NAMALWA (cell line): ENCODE measurements at regions not wholly inside any gene's neighbourhood (a gene's known extent, or its start where the extent isn't known, plus 50 kb on each side); places are given as distances from the start of the nearest gene placed in this dataset.
"Not testable (repeated sequence)": the region's sequence is repeated elsewhere in the genome, so short reads cannot be mapped to it uniquely, and the experiment has no call there.

Experiments
- DNase-seq: peaks from one replicate; pipeline ENCODE4 v3.0.0-alpha.2; 2015; ENCODE audit warnings: low spot score

DNA sequence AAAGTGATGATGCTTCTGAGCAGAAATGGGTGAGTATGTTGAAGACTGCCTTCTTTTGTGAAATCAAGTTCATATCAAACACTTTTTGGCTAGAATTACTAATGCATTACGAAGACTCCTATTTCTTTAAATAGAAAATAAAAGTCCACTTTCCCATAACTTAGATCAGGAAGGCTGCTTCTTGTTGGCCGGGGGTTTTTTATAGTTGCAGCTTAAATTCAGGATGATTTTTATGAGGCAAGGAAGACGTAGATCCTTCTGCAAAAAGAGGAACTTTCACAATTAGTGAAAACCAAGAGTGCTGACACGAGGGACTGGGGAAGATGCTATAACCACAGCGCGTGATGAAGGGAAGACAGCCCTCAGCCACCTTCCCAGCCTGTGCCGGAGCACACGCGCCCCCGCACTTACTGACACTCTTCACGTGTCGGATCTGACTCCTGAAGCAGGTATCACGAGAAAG, 206.1 kb upstream of the PRDM1 start:
- DNase-seq = no peak

- DNase-seq = no peak
Measured at GRCh38 chr6:105879146-105879545, 207.0 kb upstream of the PRDM1 start.

GRCh38 chr6:105875974-105876640, 210.0 kb upstream of the PRDM1 start:
- peak; percentile 33 for DNase-seq

GRCh38 chr6:105874835-105875626, 211.1 kb upstream of the PRDM1 start:
- DNase-seq = no peak

DNA sequence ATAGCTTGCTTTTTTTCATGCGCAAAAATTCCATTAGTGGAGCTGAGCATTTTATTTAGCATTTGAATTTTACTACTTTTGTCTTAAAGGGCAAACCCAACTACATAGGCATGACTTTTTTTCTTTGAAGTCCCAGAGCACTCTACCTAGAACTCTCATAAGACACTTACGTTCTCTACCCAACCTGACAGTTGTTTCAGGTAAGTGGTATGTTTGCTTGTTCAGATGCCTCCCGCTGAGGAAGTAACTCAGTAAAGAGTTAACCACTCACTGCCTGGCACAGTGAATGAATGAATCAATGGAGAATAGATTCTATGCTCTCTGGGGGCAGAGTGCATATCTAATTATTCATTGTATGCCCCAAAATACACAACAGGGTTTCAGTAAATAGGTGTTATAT, 212.3 kb upstream of the PRDM1 start:
- DNase-seq = no peak

- DNase-seq = no peak
Measured at GRCh38 chr6:105873211-105873704, 212.9 kb upstream of the PRDM1 start.

- no peak for DNase-seq
Measured at GRCh38 chr6:105872249-105872648, 213.9 kb upstream of the PRDM1 start.

DNA sequence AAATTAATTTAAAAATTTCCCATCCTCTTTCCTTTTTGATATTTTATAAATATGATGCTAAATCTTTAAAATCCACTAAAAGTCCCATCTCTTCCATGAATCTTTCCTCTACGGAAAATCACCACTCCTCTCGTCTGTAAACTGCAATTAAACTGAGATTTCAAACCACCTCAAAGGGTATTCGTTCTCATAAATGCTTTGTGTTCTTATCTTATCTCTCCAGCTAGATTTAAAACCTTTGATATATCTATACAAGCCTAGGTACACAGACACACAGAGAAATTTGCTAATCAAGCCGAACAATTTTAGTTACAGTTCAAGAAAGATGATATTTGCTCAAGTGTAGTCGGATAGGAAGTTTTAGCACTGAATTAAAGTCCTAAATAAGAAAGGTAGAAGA, 214.6 kb upstream of the PRDM1 start:
- no peak for DNase-seq

DNA sequence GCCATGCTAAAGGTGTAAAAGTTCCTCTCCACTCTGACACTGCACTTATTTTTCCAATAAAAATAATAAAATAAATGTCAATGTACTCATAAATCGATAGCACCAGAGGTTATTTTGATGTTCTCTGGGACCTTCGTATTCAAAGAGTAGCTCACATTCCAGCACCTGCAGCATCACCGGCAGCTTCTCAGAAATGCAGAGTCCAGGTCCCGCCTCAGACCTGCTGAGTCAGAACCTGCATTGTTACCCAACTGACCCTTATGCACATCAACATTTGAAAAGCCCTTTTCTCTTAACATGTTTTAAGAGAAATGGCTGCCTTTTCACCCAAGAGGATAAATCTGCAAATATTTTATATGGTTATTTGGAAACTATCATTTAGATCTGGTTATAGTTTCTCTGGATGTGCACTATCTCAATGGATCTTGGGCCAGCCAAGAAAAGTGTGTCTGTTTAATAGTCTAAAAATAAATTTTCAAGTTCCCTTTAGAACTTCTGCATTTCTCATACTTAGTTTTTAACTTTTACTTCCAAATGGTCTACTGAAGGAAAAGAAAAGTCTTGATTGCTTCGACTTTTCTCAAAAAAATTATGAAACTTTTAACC, 216.2 kb upstream of the PRDM1 start:
- no peak for DNase-seq

DNA sequence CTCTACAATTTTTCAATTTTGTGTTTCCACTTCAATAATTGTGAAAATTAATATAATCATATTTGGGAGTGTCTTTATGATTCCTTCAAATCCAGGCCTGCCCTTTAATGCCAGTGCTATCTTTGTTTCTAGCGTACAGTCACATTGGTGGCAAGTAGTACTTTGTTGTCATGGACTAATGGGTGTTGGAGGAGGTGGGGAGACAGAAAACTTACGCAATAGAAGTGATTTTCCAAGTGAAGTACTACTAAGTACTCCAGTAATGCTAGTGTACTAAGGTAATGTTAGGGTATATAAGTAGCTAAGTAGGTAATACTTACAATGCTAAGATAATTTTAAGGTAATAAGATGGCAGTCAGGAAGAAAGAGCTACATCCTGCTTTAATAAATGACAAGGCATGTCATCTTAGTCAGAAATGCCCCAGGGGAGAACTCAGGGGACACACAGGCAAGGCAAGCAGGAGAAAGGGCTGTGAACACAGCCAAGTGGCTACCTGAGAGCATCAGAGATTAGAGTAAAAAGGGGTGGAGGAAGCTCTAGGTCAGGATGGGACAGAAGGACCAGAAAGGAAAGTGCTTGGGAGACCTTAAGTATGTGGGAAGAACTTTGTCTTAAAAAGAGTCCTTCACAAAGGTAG, 217.2 kb upstream of the PRDM1 start:
- no peak for DNase-seq

- DNase-seq = no peak
Measured at GRCh38 chr6:105867821-105868220, 218.3 kb upstream of the PRDM1 start.

DNA sequence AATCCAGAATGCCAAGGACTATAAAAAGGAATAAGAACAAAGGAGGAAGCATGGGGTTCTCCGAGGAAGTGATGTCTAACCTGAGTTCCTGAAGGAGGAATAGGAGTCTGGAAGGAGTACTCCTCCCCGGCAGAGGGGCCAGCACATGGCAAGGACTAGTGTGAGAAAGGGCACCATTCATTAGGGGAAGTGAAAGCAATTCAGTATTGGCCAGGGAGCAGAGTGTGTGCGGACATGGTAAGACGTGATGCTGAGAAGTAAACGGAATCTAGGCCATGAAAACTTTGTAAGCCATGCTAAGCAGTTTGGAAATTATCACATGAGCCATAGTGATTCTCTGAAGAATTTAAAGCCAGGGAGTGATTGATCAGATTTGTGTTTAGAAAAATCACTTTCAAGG, 218.9 kb upstream of the PRDM1 start:
- no peak for DNase-seq

DNA sequence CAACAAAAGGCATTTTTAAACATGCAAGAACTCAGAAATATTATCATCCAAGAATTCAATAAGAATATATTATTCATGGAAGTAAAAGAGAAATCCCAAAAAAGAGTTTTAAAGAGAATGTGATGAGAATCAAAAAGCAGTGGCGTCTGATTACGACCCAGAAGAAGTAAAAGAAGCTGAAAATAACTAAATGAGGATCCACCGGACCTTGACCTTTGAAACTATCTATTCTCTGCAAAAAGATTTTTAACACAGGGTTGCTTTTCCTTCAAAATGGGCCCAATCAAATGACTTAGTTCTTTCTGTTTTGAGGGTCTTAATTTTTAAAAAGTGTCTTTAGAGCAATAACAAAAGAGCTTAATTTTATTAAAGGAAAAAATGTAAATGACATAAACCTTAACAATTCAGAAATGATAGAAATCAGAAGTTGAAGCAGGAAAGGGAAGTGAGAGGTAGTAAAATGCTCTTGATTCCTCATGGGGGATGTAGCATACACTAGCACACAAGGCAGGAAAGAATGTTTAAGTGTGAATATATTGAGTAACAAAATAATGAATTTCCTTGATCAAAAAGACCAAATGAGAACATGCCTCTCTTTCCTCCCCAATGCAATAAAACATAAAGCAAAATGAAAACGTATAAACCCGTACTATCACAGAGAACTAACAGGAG, 223.1 kb upstream of the PRDM1 start:
- peak; percentile 26 for DNase-seq

DNA sequence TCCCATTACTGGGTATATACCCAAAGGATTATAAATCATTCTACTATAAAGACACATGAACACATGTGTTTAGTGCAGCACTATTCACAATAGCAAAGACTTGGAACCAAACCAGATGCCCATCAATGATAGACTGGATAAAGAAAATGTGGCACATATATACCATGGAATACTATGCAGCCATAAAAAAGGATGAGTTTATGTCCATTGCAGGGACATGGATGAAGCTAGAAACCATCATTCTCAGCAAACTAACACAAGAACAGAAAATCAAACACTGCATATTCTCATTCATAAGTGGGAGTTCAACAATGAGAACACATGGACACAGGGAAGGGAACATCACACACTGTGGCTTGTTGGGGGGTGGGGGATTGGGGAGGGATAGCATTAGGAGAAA, 225.2 kb upstream of the PRDM1 start:
- DNase-seq = not testable (repeated sequence)

DNA sequence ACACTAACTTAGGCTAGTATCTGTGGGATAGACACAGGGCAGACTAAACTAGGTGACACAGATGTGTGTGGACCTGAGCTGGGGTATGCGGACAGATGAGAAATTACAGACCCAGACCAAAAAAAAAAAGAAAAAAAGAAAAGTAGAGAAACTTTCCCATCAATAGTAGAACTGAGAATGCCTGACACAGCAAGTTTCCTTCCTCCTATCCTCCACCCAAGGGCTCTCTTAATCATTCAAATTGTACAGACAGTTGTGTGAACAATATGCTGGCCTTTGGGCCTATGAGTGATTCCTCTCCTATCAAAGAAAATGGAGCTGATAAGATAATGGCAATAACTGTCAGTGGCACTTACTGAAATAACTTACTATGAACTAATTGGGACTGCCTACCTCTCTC, 226.7 kb upstream of the PRDM1 start:
- DNase-seq = no peak

DNA sequence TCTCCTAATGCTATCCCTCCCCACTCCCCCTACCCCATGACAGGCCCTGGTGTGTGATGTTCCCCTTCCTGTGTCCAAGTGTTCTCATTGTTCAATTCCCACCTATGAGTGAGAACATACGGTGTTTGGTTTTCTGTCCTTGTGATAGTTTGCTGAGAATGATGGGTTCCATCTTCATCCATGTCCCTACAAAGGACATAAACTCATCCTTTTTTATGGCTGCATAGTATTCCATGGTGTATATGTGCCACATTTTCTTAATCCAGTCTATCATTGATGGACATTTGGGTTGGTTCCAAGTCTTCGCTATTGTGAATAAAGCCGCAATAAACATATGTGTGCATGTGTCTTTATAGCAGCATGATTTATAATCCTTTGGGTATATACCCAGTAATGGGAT, 227.5 kb upstream of the PRDM1 start:
- DNase-seq = not testable (repeated sequence)

- no peak for DNase-seq
Measured at GRCh38 chr6:105855433-105855832, 230.7 kb upstream of the PRDM1 start.

DNA sequence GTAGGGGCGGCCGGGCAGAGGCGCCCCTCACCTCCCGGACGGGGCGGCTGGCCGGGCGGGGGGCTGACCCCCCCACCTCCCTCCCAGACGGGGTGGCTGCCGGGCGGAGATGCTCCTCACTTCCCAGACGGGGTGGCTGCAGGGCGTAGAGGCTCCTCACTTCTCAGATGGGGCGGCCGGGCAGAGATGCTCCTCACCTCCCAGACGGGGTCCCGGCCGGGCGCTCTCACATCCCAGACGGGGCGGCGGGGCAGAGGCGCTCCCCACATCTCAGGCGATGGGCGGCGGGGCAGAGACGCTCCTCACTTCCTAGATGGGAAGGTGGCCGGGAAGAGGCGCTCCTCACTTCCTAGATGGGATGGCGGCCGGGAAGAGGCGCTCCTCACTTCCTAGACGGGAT, 232.2 kb upstream of the PRDM1 start:
- not testable (repeated sequence) for DNase-seq

GRCh38 chr6:105851606-105852005, 234.5 kb upstream of the PRDM1 start:
- no peak for DNase-seq

DNA sequence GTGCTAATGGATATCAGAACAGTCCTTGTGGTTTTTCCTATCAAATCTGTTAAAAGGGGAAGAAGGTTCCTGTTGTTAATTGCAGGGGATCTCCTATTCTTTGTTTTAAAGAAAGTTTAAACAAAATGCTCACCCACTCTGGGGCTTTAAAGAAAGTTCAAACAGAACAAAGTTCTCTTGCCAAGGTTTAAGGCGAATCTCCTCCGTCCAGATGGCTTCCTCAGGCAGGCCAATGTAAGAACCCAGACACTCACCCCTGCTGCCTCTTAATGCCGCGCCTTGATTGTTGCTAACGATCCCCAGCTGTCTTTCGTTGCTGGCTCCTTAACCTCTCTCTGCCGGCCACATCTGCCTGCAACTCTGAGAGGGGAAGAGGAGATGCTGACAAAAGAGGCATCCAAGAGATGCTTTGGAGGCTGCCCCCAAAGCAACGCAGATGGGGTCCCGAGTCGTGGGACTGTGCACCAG, 235.0 kb upstream of the PRDM1 start:
- DNase-seq = no peak

GRCh38 chr6:105850261-105851112, 235.6 kb upstream of the PRDM1 start:
- DNase-seq = no peak
